ENCODE measurements at regions not wholly inside any gene's neighbourhood (a gene's known extent, or its start where the extent isn't known, plus 50 kb on each side); places are given as distances from the start of the nearest gene placed in this dataset.

DNA sequence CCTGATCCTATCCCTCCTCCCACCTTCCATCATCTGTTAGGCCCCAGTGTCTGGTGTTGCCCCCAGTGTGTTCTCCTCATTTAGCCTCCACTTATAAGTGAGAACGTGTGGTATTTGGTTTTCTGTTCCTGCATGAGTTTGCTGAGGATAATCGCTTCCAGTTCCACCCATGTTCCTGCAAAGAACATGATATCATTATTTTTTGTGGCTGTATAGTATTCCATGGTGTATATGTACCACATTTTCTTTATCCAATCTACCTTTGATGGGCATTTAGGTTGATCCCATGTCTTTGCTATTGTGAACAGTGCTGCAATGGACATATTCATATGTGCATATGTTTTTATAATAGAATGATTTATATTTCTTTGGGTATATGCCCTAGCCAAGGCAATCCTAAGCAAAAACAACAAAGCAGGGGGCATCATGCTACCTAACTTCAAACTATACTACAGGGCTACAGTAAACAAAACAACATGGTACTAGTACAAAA is 142.9 kb downstream of the TNFSF18 start:
- no peak for TF ChIP-seq USF2 (CRISPR knock-in tag; IDR thresholded peaks at IDR 0.05)
- TF ChIP-seq CTCF (IDR thresholded peaks at IDR 0.05), result no peak
